ENCODE measurements at regions not wholly inside any gene's neighbourhood (a gene's known extent, or its start where the extent isn't known, plus 50 kb on each side); places are given as distances from the start of the nearest gene placed in this dataset.

GRCh38 chr4:114479595-114479994 lies 119.0 kb upstream of the UGT8 start:
- WGBS (ENCODE audit: low lambda C conversion rate, missing lambda C conversion rate) = 43% methylated on average over 3 of the region's 3 CpGs
- H3K27me3 ChIP-seq = no peaks in the 10 kb centered on the region
- H4K20me1 ChIP-seq (ENCODE audit: insufficient read depth, poor library complexity, severe bottlenecking) = no peaks in the 10 kb centered on the region
- TF ChIP-seq EZH2 (IDR thresholded peaks at IDR 0.05; ENCODE audit: borderline replicate concordance) (no peak), EZH2phosphoT487 (IDR thresholded peaks at IDR 0.05; ENCODE audit: low read depth, severe bottlenecking, unreplicated experiment) (no peak), CTCF (IDR thresholded peaks at IDR 0.05; ENCODE audit: poor library complexity) (no peak)
- no peaks in the 10 kb centered on the region for H3K4me1 ChIP-seq (ENCODE audit: insufficient read depth)
- no peak overlapping the region for H2AFZ ChIP-seq
- H3K27ac ChIP-seq = peak overlapping the region; percentile 23
- H3K4me3 ChIP-seq = no peak overlapping the region
- DNase-seq (ENCODE audit: low spot score) = no peak
- H3K9me2 ChIP-seq (replicated peaks; ENCODE audit: insufficient read depth) = no peaks in the 10 kb centered on the region
- no peaks in the 10 kb centered on the region for H3K79me2 ChIP-seq
- H3K9me3 ChIP-seq (ENCODE audit: low read depth) = no peaks in the 10 kb centered on the region
- no peaks in the 10 kb centered on the region for H3K36me3 ChIP-seq (replicated peaks; ENCODE audit: insufficient read depth, low read depth)
- H3K4me2 ChIP-seq = no peak overlapping the region

- no peaks in the 10 kb centered on the region for H3K9me2 ChIP-seq (replicated peaks; ENCODE audit: insufficient read depth)
- TF ChIP-seq EZH2 (IDR thresholded peaks at IDR 0.05; ENCODE audit: borderline replicate concordance) (no peak), CTCF (IDR thresholded peaks at IDR 0.05; ENCODE audit: poor library complexity) (no peak), EZH2phosphoT487 (IDR thresholded peaks at IDR 0.05; ENCODE audit: low read depth, severe bottlenecking, unreplicated experiment) (no peak)
- WGBS (ENCODE audit: low lambda C conversion rate, missing lambda C conversion rate) = 92% methylated on average over 18 of the region's 18 CpGs
Measured at GRCh38 chr4:114481856-114482255, 116.8 kb upstream of the UGT8 start.

GRCh38 chr4:114487101-114487500 lies 111.5 kb upstream of the UGT8 start:
- Histone ChIP-seq H2AFZ (no peak overlapping the region), H3K4me1 (ENCODE audit: insufficient read depth) (no peaks in the 10 kb centered on the region), H3K9me2 (replicated peaks; ENCODE audit: insufficient read depth) (no peaks in the 10 kb centered on the region), H3K9me3 (ENCODE audit: low read depth) (no peaks in the 10 kb centered on the region), H4K20me1 (ENCODE audit: insufficient read depth, poor library complexity, severe bottlenecking) (no peaks in the 10 kb centered on the region), H3K27ac (no peak overlapping the region), H3K36me3 (replicated peaks; ENCODE audit: insufficient read depth, low read depth) (no peaks in the 10 kb centered on the region), H3K79me2 (no peaks in the 10 kb centered on the region), H3K27me3 (no peaks in the 10 kb centered on the region), H3K4me3 (no peak overlapping the region), H3K4me2 (no peak overlapping the region)
- WGBS (ENCODE audit: low lambda C conversion rate, missing lambda C conversion rate) = 93% methylated on average over 3 of the region's 3 CpGs
- no peak for DNase-seq (ENCODE audit: low spot score)
- TF ChIP-seq EZH2phosphoT487 (IDR thresholded peaks at IDR 0.05; ENCODE audit: low read depth, severe bottlenecking, unreplicated experiment) (no peak), CTCF (IDR thresholded peaks at IDR 0.05; ENCODE audit: poor library complexity) (no peak), EZH2 (IDR thresholded peaks at IDR 0.05; ENCODE audit: borderline replicate concordance) (no peak)

More at GRCh38 chr4:114481856-114482255, 116.8 kb upstream of the UGT8 start:
- no peaks in the 10 kb centered on the region for H3K27me3 ChIP-seq
- H4K20me1 ChIP-seq (ENCODE audit: insufficient read depth, poor library complexity, severe bottlenecking) = no peaks in the 10 kb centered on the region
- no peak overlapping the region for H3K4me3 ChIP-seq
- no peak overlapping the region for H2AFZ ChIP-seq
- H3K36me3 ChIP-seq (replicated peaks; ENCODE audit: insufficient read depth, low read depth) = no peaks in the 10 kb centered on the region
- no peaks in the 10 kb centered on the region for H3K79me2 ChIP-seq
- DNase-seq (ENCODE audit: low spot score) = no peak
- no peaks in the 10 kb centered on the region for H3K4me1 ChIP-seq (ENCODE audit: insufficient read depth)
- H3K27ac ChIP-seq = no peak overlapping the region
- H3K4me2 ChIP-seq = no peak overlapping the region
- no peaks in the 10 kb centered on the region for H3K9me3 ChIP-seq (ENCODE audit: low read depth)

All from hepatocyte (in vitro differentiated cells).